Omental fat pad (tissue), 2 donors: ENCODE measurements at regions not wholly inside any gene's neighbourhood (a gene's known extent, or its start where the extent isn't known, plus 50 kb on each side); places are given as distances from the start of the nearest gene placed in this dataset. TPM values are rescaled to one million over a fixed set of nuclear protein-coding genes. Genes with fewer than 3 reads are reported as not detected.
"Not testable (repeated sequence)": the region's sequence is repeated elsewhere in the genome, so short reads cannot be mapped to it uniquely, and the experiment has no call there.

ENCODE experiments used
- ATAC-seq: fragments of 150-250 bp; one replicate; pipeline ENCODE4 v1.9.1; 2016; ENCODE audit warnings: mild to moderate bottlenecking, moderate library complexity; ENCODE audit not compliant: low FRiP score
- DNase-seq: peaks from one replicate; pipeline ENCODE4 v3.0.0-alpha.2; 2019; ENCODE audit warnings: low spot score
- small RNA-seq: library from RNA; depleted of rRNA; stranded (forward); fragments of <200 nt; gene quantifications from one replicate; pipeline ENCODE3, GENCODE V24; 2016

GRCh38 chr10:133785846-133786602 lies 159.4 kb upstream of the FRG2B start:
- DNase-seq: not testable (repeated sequence)

GRCh38 chr10:133785178-133785577 lies 158.6 kb upstream of the FRG2B start:
- not testable (repeated sequence) for DNase-seq, ATAC-seq

More at GRCh38 chr10:133785846-133786602, 159.4 kb upstream of the FRG2B start:
- ATAC-seq: not testable (repeated sequence)

GRCh38 chr10:133765308-133765707 lies 138.7 kb upstream of the FRG2B start:
- ATAC-seq, DNase-seq: not testable (repeated sequence)

GRCh38 chr10:133764823-133765209 lies 138.2 kb upstream of the FRG2B start:
- not testable (repeated sequence) for ATAC-seq, DNase-seq

GRCh38 chr10:133763875-133764822 lies 137.6 kb upstream of the FRG2B start:
- DNase-seq, ATAC-seq: not testable (repeated sequence)

- not testable (repeated sequence) for DNase-seq
- ATAC-seq: peak; percentile 87
Observed at GRCh38 chr10:133763190-133763589, 136.6 kb upstream of the FRG2B start.

GRCh38 chr10:133753545-133753944 lies 127.0 kb upstream of the FRG2B start:
- not testable (repeated sequence) for DNase-seq
- peak; percentile 54 for ATAC-seq

Small RNAs in the stretch of these regions (small RNA-seq; reads per million reads assigned to genes)
- not detected for gene BX322534.1
